CD4-positive, alpha-beta T cell treated with Interleukin-4 for 1 hour (primary cell): ENCODE measurements at regions not wholly inside any gene's neighbourhood (a gene's known extent, or its start where the extent isn't known, plus 50 kb on each side); places are given as distances from the start of the nearest gene placed in this dataset.
A peak's percentile ranks its signal among the peaks of the same experiment; 100 is the strongest.
"Not testable (repeated sequence)": the region's sequence is repeated elsewhere in the genome, so short reads cannot be mapped to it uniquely, and the experiment has no call there.

ENCODE experiments used
- DNase-seq, 2 donors: peaks; one replicate each; pipeline ENCODE4 v3.0.0-alpha.2; 2020 to 2022

GRCh38 chr1:234811824-234812223 is 201.8 kb upstream of the IRF2BP2 start:
- DNase-seq = not testable (repeated sequence)

DNA sequence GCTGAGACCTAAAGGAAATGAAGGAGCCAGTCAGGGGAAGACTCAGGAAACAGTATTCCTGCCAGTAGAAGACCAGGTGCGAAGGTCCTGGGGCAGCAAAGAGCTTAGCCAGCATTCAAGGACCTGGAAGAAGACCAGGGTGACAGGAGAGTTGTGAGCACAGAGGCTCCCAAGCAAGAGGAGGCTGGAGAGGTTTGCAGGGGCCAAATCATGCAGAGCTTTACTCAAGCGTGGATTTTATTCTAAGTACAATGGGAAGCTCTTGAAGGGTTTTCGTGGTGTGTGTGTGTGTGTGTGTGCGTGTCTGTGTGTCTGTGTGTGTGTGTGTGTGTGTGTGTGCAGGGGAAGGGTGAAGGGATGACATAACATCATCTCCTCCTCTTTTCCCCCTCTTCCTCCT is 200.7 kb upstream of the IRF2BP2 start:
- not testable (repeated sequence) for DNase-seq

DNA sequence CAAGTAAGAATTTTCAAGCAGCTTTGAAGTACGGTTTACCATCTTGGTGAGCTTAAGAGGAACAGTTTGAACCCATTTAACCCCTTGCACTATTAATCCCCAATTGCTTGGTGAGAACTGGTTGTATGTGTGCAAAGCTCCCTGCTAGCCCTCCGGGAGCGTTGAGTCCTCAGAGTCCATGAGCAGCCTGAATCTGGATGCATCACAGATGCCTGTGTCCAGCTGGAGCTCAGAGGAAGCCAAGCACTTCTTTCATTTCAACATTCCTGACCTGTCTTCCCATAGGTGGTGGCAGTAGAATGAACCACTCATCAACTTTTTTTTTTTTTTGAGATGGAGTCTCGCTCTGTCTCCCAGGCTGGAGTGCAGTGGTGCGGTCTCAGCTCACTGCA is 199.9 kb upstream of the IRF2BP2 start:
- DNase-seq = not testable (repeated sequence)

- DNase-seq = not testable (repeated sequence)
Measured at GRCh38 chr1:234808943-234809853, 199.2 kb upstream of the IRF2BP2 start.

- not testable (repeated sequence) for DNase-seq
Measured at GRCh38 chr1:234808459-234808858, 198.5 kb upstream of the IRF2BP2 start.

GRCh38 chr1:234807705-234808104 is 197.7 kb upstream of the IRF2BP2 start:
- not testable (repeated sequence) for DNase-seq

DNA sequence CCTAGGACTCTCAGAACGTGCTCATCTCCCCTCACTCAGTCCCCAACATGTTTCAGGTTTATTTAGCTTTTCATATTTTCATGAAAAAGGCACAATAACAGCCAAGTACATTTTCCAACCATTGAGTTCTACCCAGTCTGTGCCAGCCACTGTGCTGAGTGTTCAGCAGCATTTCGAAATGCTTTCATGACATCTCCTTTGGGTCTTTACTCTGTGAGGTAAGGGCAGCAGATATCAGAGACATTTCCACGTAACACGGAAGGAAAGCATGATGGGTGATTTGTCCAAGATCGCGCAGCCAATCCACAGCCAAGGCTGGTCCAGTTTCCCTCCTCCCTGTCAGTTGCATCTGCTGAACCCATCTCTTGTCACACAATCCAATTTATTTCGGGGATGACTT is 192.6 kb upstream of the IRF2BP2 start:
- peak in 1 of 2 donors; percentile 24 for DNase-seq

GRCh38 chr1:234801636-234802035 is 191.7 kb upstream of the IRF2BP2 start:
- not testable (repeated sequence) for DNase-seq

GRCh38 chr1:234801147-234801546 is 191.2 kb upstream of the IRF2BP2 start:
- not testable (repeated sequence) for DNase-seq

DNA sequence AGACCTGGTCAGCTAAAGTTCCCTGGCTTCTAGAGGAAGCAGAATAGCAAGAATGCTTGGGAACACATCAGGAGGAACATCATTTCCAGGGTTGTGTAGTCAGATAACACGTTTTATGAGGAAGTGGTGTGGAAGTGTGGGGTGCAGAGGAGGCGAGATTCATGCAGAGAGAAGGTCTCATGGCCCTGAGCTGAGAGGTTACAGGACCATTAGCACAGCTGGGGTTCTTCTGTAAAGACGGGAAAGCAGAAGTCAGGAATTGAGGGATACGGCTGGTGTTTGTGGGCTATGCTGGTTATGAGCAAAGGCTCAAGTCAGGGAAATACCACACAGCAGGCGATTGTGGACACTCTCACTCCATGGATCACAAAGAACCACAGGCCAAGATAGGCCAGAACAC is 190.6 kb upstream of the IRF2BP2 start:
- not testable (repeated sequence) for DNase-seq

- not testable (repeated sequence) for DNase-seq
Measured at GRCh38 chr1:234799021-234799689, 189.2 kb upstream of the IRF2BP2 start.

DNA sequence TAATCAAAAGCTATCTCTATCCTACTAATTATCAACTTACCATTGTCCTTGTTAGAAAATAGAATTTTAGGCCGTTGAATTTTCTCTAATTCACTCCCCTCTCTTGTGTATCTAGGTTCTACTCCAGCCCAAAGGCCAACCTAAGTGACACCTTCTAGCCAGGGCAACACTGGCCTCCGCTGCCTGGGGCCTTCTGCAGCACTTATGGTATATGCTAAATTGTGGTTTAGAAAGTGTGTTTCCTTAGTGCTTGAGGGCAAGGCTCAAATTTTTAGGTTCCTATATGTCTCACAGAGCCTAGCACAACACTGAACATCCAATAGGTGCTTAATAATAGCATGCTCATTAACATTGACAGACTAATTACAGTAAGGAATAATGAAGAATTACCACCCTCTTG is 187.2 kb upstream of the IRF2BP2 start:
- not testable (repeated sequence) for DNase-seq

GRCh38 chr1:234796438-234796792 is 186.4 kb upstream of the IRF2BP2 start:
- DNase-seq = not testable (repeated sequence)

DNA sequence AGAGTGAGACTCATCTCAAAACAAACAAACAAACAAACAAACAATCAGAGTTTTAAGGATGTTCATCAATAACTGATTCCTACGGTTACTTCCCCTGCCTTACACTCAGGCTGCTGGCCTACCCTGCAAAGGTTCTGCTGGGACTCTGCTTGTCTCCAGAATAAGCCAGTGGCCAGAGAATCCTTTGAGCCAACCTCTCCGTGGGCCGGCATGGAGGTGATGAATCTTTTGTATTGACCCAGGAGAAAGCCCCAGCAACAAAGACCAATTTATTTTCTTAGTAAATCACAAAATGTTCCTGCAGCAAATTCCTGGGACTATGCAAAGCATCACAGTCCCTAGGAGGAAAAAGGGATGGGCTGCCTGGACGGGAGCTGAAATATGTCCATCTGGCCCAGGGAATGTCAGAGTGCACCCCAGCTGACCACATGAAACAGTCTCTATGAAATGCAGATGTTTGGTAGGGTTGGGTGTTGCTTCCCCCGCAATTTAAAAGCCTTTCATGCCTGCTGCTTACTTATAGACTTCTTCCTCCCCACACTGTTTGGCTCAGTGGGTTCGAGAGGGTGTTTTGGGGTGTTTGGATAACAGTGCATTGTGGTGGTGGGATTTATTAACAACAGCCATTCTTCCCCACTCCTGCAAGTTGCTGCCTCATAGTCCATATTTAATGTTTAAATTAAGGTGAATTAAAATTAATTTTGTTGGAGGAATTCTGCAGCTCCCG is 185.9 kb upstream of the IRF2BP2 start:
- not testable (repeated sequence) for DNase-seq

DNA sequence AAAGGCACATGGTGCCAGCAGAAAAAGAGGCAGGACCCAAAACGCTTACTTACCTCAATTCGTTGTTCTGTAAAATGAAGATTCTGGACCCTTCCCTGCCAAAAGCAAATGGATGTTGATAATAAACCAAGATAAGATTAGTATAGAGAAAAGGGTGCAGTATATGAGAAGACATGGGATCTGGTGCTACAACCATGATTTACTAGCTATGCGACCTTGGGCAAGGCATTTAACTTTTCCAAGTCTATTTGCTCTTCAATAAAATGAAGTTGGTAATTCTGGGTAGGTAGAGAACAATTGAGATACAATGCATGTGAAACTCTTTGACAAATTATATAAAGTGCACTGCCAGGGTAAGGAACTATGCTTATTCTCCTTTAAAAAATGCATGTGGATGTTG is 185.0 kb upstream of the IRF2BP2 start:
- not testable (repeated sequence) for DNase-seq

DNA sequence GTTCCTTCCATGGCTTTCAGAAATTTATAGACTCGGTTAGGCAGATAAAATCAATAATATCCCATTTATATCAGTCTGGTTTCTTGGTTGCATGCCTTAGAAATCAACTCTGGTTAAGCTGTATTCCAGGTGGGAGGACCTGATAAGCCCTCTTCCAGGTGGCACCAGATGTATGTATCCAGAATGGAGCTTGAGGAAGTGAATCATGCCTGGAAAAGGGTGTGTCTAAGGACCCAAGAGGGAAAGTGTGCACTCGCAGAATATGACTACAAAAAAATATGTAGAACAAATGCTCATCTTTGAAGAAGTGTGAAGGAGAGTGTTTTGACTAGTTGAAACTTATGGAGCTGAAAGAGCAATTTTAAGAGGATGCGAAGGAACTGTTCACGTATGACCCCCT is 184.5 kb upstream of the IRF2BP2 start:
- DNase-seq = not testable (repeated sequence)

GRCh38 chr1:234793924-234794323 is 183.9 kb upstream of the IRF2BP2 start:
- not testable (repeated sequence) for DNase-seq

- DNase-seq = not testable (repeated sequence)
Measured at GRCh38 chr1:234792221-234792864, 182.4 kb upstream of the IRF2BP2 start.

- DNase-seq = not testable (repeated sequence)
Measured at GRCh38 chr1:234791615-234792014, 181.6 kb upstream of the IRF2BP2 start.

- not testable (repeated sequence) for DNase-seq
Measured at GRCh38 chr1:234790333-234790732, 180.4 kb upstream of the IRF2BP2 start.

GRCh38 chr1:234787011-234787584 is 177.1 kb upstream of the IRF2BP2 start:
- not testable (repeated sequence) for DNase-seq

DNA sequence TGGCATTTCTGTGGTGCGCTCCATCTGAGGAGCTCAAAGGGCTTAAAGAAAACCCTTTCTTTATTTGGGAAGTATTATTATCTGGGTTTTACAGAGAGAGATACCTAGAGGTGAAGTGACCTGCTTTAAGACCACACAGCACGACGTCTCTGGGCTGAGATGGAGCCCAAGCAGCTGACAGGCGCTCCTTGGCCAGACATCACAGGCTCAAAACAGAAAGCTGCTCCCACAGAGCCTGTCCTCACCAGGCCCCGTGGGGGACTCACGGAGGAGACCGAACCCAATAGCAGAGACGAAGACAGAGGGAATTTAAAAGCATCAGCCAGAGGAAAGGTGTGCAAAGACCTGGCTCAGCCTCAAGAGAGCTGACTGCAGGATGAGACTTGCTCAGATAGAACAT is 175.9 kb upstream of the IRF2BP2 start:
- DNase-seq = not testable (repeated sequence)
